H9 (cell line): ENCODE measurements at regions not wholly inside any gene's neighbourhood (a gene's known extent, or its start where the extent isn't known, plus 50 kb on each side); places are given as distances from the start of the nearest gene placed in this dataset.
"Not testable (repeated sequence)": the region's sequence is repeated elsewhere in the genome, so short reads cannot be mapped to it uniquely, and the experiment has no call there.

Source experiments
- DNase-seq: peaks from one replicate; pipeline ENCODE4 v3.0.0-alpha.2; 2017
- H2AFZ ChIP-seq: one replicate; pipeline ENCODE4 v1.6.1; 2013; ENCODE audit warnings: mild to moderate bottlenecking, low read length, control low read depth, moderate library complexity
- H2AK5ac ChIP-seq: 2 replicates; pipeline ENCODE4 v1.6.1; 2013; ENCODE audit warnings: low read length, control low read depth, mixed read lengths; ENCODE audit not compliant: insufficient read length
- H2BK120ac ChIP-seq: one replicate; pipeline ENCODE4 v1.6.1; 2013; ENCODE audit warnings: low read depth, mild to moderate bottlenecking, low read length, control low read depth, inconsistent platforms; ENCODE audit not compliant: poor library complexity, severe bottlenecking
- H2BK12ac ChIP-seq: 2 replicates; pipeline ENCODE4 v1.6.1; 2013; ENCODE audit warnings: low read length, control low read depth, mixed read lengths, low read depth; ENCODE audit not compliant: insufficient read length
- H2BK15ac ChIP-seq: 2 replicates; pipeline ENCODE4 v1.6.1; 2013; ENCODE audit warnings: low read depth, low read length, control low read depth
- H2BK20ac ChIP-seq: one replicate; pipeline ENCODE4 v1.6.1; 2013; ENCODE audit warnings: low read depth, mild to moderate bottlenecking, low read length, control low read depth, inconsistent platforms; ENCODE audit not compliant: poor library complexity, severe bottlenecking
- H2BK5ac ChIP-seq: 2 replicates; pipeline ENCODE4 v1.6.1; 2013; ENCODE audit warnings: low read length, control low read depth, mixed read lengths; ENCODE audit not compliant: insufficient read length
- H3K14ac ChIP-seq: 2 replicates; pipeline ENCODE4 v1.6.1; 2013; ENCODE audit warnings: low read length, control low read depth; ENCODE audit not compliant: insufficient read depth
- H3K18ac ChIP-seq: 2 replicates; pipeline ENCODE4 v1.6.1; 2013; ENCODE audit warnings: low read depth, mild to moderate bottlenecking, mixed read lengths, low read length, control low read depth; ENCODE audit not compliant: insufficient read length
- H3K23ac ChIP-seq: 2 replicates; pipeline ENCODE4 v1.6.1; 2013; ENCODE audit warnings: low read length, control low read depth, mixed read lengths, low read depth; ENCODE audit not compliant: insufficient read length
- H3K23me2 ChIP-seq: 2 replicates; pipeline ENCODE4 v1.6.1; 2013; ENCODE audit warnings: low read depth, mild to moderate bottlenecking, mixed read lengths, low read length, control low read depth; ENCODE audit not compliant: insufficient read length, poor library complexity, severe bottlenecking
- H3K27ac ChIP-seq: 2 replicates; pipeline ENCODE4 v1.5.1; 2013; ENCODE audit warnings: low read length, control low read depth, mixed read lengths, low read depth; ENCODE audit not compliant: insufficient read length
- H3K27me3 ChIP-seq: 2 replicates; pipeline ENCODE4 v1.6.1; 2013; ENCODE audit warnings: low read length, control low read depth, inconsistent platforms; ENCODE audit not compliant: insufficient read depth
- H3K4ac ChIP-seq: 2 replicates; pipeline ENCODE4 v1.6.1; 2013; ENCODE audit warnings: low read depth, mild to moderate bottlenecking, control low read depth, inconsistent platforms, low read length, moderate library complexity
- H3K4me1 ChIP-seq: 2 replicates; pipeline ENCODE4 v1.6.1; 2013; ENCODE audit warnings: low read length, control low read depth, inconsistent platforms; ENCODE audit not compliant: insufficient read depth
- H3K4me2 ChIP-seq: 2 replicates; pipeline ENCODE4 v1.6.1; 2013; ENCODE audit warnings: low read length, control low read depth, mixed read lengths; ENCODE audit not compliant: insufficient read length, insufficient read depth
- H3K56ac ChIP-seq: 2 replicates; pipeline ENCODE4 v1.6.1; 2013; ENCODE audit warnings: low read depth, mild to moderate bottlenecking, mixed read lengths, low read length, control low read depth; ENCODE audit not compliant: insufficient read length
- H3K79me1 ChIP-seq: 2 replicates; pipeline ENCODE4 v1.6.1; 2013; ENCODE audit warnings: low read depth, mild to moderate bottlenecking, moderate library complexity, low read length, control low read depth, inconsistent platforms; ENCODE audit not compliant: insufficient read depth, poor library complexity, severe bottlenecking
- H3K79me2 ChIP-seq: 2 replicates; pipeline ENCODE4 v1.6.1; 2013; ENCODE audit warnings: low read length, control low read depth, inconsistent platforms; ENCODE audit not compliant: insufficient read depth
- H3K9ac ChIP-seq: 2 replicates; pipeline ENCODE4 v1.6.1; 2013; ENCODE audit warnings: low read length, control low read depth, mixed read lengths; ENCODE audit not compliant: insufficient read length; ENCODE audit errors: extremely low read depth
- H3K9me3 ChIP-seq: one replicate; pipeline ENCODE4 v1.6.1; 2013; ENCODE audit warnings: low read depth, low read length, inconsistent platforms; ENCODE audit not compliant: control insufficient read depth
- H3T11ph ChIP-seq: one replicate; pipeline ENCODE4 v1.6.1; 2013; ENCODE audit warnings: mild to moderate bottlenecking, low read length, control low read depth, inconsistent platforms
- H4K20me1 ChIP-seq: one replicate; pipeline ENCODE4 v1.6.1; 2013; ENCODE audit not compliant: control insufficient read depth, insufficient read length, insufficient read depth
- H4K5ac ChIP-seq: 2 replicates; pipeline ENCODE4 v1.6.1; 2013; ENCODE audit warnings: low read depth, mild to moderate bottlenecking, mixed read lengths, low read length, control low read depth; ENCODE audit not compliant: insufficient read length
- H4K8ac ChIP-seq: replicated peaks from 2 replicates; pipeline ENCODE4 v1.6.1; 2013; ENCODE audit warnings: low read length, control low read depth, mixed read lengths, low read depth; ENCODE audit not compliant: insufficient read length
- H4K91ac ChIP-seq: 2 replicates; pipeline ENCODE4 v1.6.1; 2013; ENCODE audit warnings: low read depth, mild to moderate bottlenecking, moderate library complexity, mixed read lengths, low read length, control low read depth; ENCODE audit not compliant: insufficient read length
- H3K27ac Mint-ChIP-seq, 3 experiments: 2 replicates in 2 of 3; 3 replicates in 1 of 3; pipeline ENCODE4 v1.8.0; 2020 to 2021; ENCODE audit warnings: mixed read lengths in 3 of 3, mild to moderate bottlenecking in 1 of 3, moderate library complexity in 1 of 3
- H3K27me3 Mint-ChIP-seq: 2 replicates; pipeline ENCODE4 v1.8.0; 2021; ENCODE audit warnings: low read depth, mild to moderate bottlenecking, moderate library complexity, mixed read lengths
- H3K36me3 Mint-ChIP-seq, 3 experiments: 2 replicates in 2 of 3; 3 replicates in 1 of 3; pipeline ENCODE4 v1.8.0; 2020 to 2021; ENCODE audit warnings: low read depth in 3 of 3, mixed read lengths in 3 of 3; ENCODE audit not compliant: insufficient read depth in 1 of 3
- H3K4me1 Mint-ChIP-seq, 2 experiments: 2 replicates each; pipeline ENCODE4 v1.8.0; 2020; ENCODE audit warnings: mixed read lengths in 2 of 2
- H3K4me3 Mint-ChIP-seq, 2 experiments: 2 replicates in 1 of 2; 3 replicates in 1 of 2; pipeline ENCODE4 v1.8.0; 2020 to 2021; ENCODE audit warnings: mild to moderate bottlenecking in 2 of 2, mixed read lengths in 2 of 2, moderate library complexity in 1 of 2
- H3K9me3 Mint-ChIP-seq, 2 experiments: 2 replicates in 1 of 2; 3 replicates in 1 of 2; pipeline ENCODE4 v1.8.0; 2020; ENCODE audit warnings: mild to moderate bottlenecking in 2 of 2, mixed read lengths in 2 of 2, moderate library complexity in 1 of 2
- CTCF ChIP-seq: fragments of 200-600 bp; sonication (generic); conservative IDR thresholded peaks from 3 replicates; pipeline ENCODE4 v1.8.0; 2021; ENCODE audit warnings: antibody characterized with exemption, mild to moderate bottlenecking
- WGBS: extraction: QIAGEN DNeasy Blood & Tissue Kit; methylation state at CpG from one replicate; pipeline ENCODE4 v1.1.7; 2013; ENCODE audit warnings: missing lambda C conversion rate, low lambda C conversion rate, mixed read lengths; ENCODE audit not compliant: insufficient read length; ENCODE audit errors: extremely low coverage; 5-methylcytosine and 5-hydroxymethylcytosine counted together

GRCh38 chr13:21259571-21260455 lies 83.4 kb downstream of the MRPL57 start:
- DNase-seq: no peak
- H3K23me2 ChIP-seq: no peaks in the 10 kb centered on the region
- H4K5ac ChIP-seq: no peak overlapping the region
- H3K9ac ChIP-seq: no peak overlapping the region
- Mint-ChIP-seq H3K36me3 (no peaks in the 10 kb centered on the region), H3K9me3 (no peaks in the 10 kb centered on the region), H3K27ac (no peak overlapping the region), H3K4me3 (no peak overlapping the region), H3K4me1 (no peaks in the 10 kb centered on the region), H3K27me3 (no peaks in the 10 kb centered on the region)
- no peak overlapping the region for H3K23ac ChIP-seq
- H4K91ac ChIP-seq: no peak overlapping the region
- no CpG with 5 or more reads among the region's 57 CpGs for WGBS
- no peaks in the 10 kb centered on the region for H3K4me1 ChIP-seq
- H2BK12ac ChIP-seq: no peak overlapping the region
- no peak; the same call in 2 of the 3 replicates for TF ChIP-seq CTCF
- H3K79me2 ChIP-seq: no peaks in the 10 kb centered on the region
- no peak overlapping the region for H2AFZ ChIP-seq
- no peaks in the 10 kb centered on the region for H3K79me1 ChIP-seq
- no peak overlapping the region for H2AK5ac ChIP-seq
- H3K56ac ChIP-seq: no peak overlapping the region
- H3T11ph ChIP-seq: no peak overlapping the region
- H3K9me3 ChIP-seq: no peaks in the 10 kb centered on the region
- H3K14ac ChIP-seq: no peak overlapping the region
- H4K8ac ChIP-seq: no peak overlapping the region
- no peaks in the 10 kb centered on the region for H3K27me3 ChIP-seq
- H3K27ac ChIP-seq: no peak overlapping the region
- H3K4me2 ChIP-seq: no peak overlapping the region
- H2BK5ac ChIP-seq: no peak overlapping the region
- no peak overlapping the region for H2BK120ac ChIP-seq
- no peaks in the 10 kb centered on the region for H4K20me1 ChIP-seq
- no peak overlapping the region for H2BK15ac ChIP-seq
- H2BK20ac ChIP-seq: no peak overlapping the region
- no peak overlapping the region for H3K18ac ChIP-seq
- no peak overlapping the region for H3K4ac ChIP-seq

- H3K4me1 ChIP-seq, DNase-seq, H3K4ac ChIP-seq, H3T11ph ChIP-seq, H3K9ac ChIP-seq, H2BK15ac ChIP-seq, H2AFZ ChIP-seq, H4K91ac ChIP-seq, H3K4me3 Mint-ChIP-seq, H4K8ac ChIP-seq, H3K79me2 ChIP-seq, H3K27me3 Mint-ChIP-seq, H3K36me3 Mint-ChIP-seq, H3K18ac ChIP-seq, H3K4me1 Mint-ChIP-seq, H3K23ac ChIP-seq, H3K9me3 ChIP-seq, H3K56ac ChIP-seq, H2BK120ac ChIP-seq, H3K27me3 ChIP-seq, H2BK12ac ChIP-seq, H2BK20ac ChIP-seq, H4K20me1 ChIP-seq, H3K4me2 ChIP-seq, H3K27ac Mint-ChIP-seq, H2AK5ac ChIP-seq, H3K23me2 ChIP-seq, H4K5ac ChIP-seq, H3K14ac ChIP-seq, H3K9me3 Mint-ChIP-seq, H3K27ac ChIP-seq, H2BK5ac ChIP-seq, H3K79me1 ChIP-seq: not testable (repeated sequence)
- WGBS: no CpG with 5 or more reads among the region's 35 CpGs
Measured at GRCh38 chr13:21260561-21261290, 84.3 kb downstream of the MRPL57 start.
